ENCODE measurements at regions not wholly inside any gene's neighbourhood (a gene's known extent, or its start where the extent isn't known, plus 50 kb on each side); places are given as distances from the start of the nearest gene placed in this dataset.

DNA sequence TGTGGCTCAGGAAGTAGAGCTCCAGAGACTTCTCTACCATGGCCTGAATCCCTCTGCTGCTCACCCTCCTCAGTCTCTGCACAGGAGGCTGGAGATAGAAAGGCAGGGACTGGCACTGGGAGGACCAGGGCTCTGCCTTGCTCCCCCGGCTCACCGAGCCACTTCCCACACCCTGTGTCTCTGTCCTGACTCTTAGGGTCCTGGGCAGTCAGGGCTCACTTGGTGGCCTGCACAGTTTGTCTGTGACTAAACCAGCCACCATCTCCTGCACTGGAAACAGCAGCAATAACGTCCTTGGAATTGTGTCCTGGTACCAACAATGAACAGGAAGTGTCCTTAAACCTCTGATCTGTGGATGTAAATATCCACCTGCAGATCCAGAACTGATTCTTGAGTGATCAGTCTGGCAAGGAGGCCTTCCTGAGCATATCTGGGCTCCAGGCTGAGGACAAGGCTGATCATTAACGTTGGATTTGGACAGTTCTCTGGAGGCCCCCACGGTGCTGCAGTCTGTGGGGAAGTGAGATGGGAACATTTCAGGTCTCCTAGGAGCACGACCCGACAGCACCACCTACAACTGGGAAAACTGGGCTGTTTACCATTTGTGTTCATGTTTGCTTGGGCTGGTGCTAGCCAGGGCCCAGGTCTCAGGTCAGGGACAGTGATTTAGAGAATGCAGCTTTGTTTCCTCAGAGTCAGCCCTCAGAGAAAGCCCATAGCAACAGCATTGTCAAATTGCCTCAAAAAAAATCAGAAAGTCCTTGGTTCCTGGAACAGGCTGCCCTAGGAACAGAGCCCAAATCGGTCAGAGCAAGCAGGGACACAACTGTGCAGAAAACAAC lies 82.5 kb downstream of the ZNF280B start:
- no peak for DNase-seq (ENCODE audit: low read depth)
- no peak for TF ChIP-seq CTCF (IDR thresholded peaks at IDR 0.05; ENCODE audit: insufficient read depth, low read depth, low read length, missing control alignments)
- no peak overlapping the region for H3K4me3 ChIP-seq (ENCODE audit: low read length)

- no peak for DNase-seq (ENCODE audit: low read depth)
- no peak for TF ChIP-seq CTCF (IDR thresholded peaks at IDR 0.05; ENCODE audit: insufficient read depth, low read depth, low read length, missing control alignments)
- H3K4me3 ChIP-seq (ENCODE audit: low read length), result no peak overlapping the region
Measured at GRCh38 chr22:22427542-22428065, 80.9 kb downstream of the ZNF280B start.

GRCh38 chr22:22428222-22429098 lies 80.1 kb downstream of the ZNF280B start:
- H3K4me3 ChIP-seq (ENCODE audit: low read length), result no peak overlapping the region
- TF ChIP-seq CTCF (IDR thresholded peaks at IDR 0.05; ENCODE audit: insufficient read depth, low read depth, low read length, missing control alignments), result no peak
- DNase-seq (ENCODE audit: low read depth), result no peak

GRCh38 chr22:22429369-22430108 lies 79.0 kb downstream of the ZNF280B start:
- no peak for DNase-seq (ENCODE audit: low read depth)
- no peak for TF ChIP-seq CTCF (IDR thresholded peaks at IDR 0.05; ENCODE audit: insufficient read depth, low read depth, low read length, missing control alignments)
- H3K4me3 ChIP-seq (ENCODE audit: low read length), result no peak overlapping the region

GRCh38 chr22:22430111-22430820 lies 78.3 kb downstream of the ZNF280B start:
- no peak overlapping the region for H3K4me3 ChIP-seq (ENCODE audit: low read length)
- TF ChIP-seq CTCF (IDR thresholded peaks at IDR 0.05; ENCODE audit: insufficient read depth, low read depth, low read length, missing control alignments), result no peak
- DNase-seq (ENCODE audit: low read depth), result no peak
